Fibroblast of mammary gland (primary cell): ENCODE measurements at regions not wholly inside any gene's neighbourhood (a gene's known extent, or its start where the extent isn't known, plus 50 kb on each side); places are given as distances from the start of the nearest gene placed in this dataset.

ENCODE experiments used
- DNase-seq: peaks from one replicate; pipeline ENCODE4 v3.0.0-alpha.2; 2010; ENCODE audit warnings: low read depth
- H3K4me3 ChIP-seq: 2 replicates; pipeline ENCODE4 v1.5.1; 2011; ENCODE audit warnings: low read depth, mild to moderate bottlenecking, low read length, moderate library complexity; ENCODE audit not compliant: control insufficient read depth
- TF ChIP-seq, protein P1 (sequence below): conservative IDR thresholded peaks from 2 replicates; pipeline ENCODE4 v1.5.1; 2011; ENCODE audit warnings: low read depth, low read length, inconsistent platforms; ENCODE audit not compliant: control insufficient read depth, insufficient read depth

DNA sequence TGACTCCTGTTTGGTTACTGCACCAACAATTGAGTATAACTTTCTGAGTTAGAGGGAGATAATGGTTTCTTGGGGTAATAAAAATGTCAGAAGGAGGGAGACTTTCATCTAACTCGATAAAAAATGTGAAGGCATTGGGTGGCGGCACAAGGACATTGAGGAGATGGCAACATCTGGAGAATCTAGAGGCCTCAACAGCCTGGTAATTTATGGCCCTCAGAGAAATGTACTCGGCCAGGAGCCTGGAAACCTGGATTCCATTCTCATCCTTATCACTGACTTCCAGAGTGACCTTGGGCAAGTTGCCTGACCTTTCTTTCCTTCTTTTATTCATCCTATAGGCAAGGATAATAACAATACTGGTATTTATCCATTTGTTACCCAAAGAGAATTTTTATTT is 173.5 kb upstream of the MEX3C start:
- TF ChIP-seq, protein P1, sequence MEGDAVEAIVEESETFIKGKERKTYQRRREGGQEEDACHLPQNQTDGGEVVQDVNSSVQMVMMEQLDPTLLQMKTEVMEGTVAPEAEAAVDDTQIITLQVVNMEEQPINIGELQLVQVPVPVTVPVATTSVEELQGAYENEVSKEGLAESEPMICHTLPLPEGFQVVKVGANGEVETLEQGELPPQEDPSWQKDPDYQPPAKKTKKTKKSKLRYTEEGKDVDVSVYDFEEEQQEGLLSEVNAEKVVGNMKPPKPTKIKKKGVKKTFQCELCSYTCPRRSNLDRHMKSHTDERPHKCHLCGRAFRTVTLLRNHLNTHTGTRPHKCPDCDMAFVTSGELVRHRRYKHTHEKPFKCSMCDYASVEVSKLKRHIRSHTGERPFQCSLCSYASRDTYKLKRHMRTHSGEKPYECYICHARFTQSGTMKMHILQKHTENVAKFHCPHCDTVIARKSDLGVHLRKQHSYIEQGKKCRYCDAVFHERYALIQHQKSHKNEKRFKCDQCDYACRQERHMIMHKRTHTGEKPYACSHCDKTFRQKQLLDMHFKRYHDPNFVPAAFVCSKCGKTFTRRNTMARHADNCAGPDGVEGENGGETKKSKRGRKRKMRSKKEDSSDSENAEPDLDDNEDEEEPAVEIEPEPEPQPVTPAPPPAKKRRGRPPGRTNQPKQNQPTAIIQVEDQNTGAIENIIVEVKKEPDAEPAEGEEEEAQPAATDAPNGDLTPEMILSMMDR, result no peak
- no peak for DNase-seq
- no peak overlapping the region for H3K4me3 ChIP-seq

DNA sequence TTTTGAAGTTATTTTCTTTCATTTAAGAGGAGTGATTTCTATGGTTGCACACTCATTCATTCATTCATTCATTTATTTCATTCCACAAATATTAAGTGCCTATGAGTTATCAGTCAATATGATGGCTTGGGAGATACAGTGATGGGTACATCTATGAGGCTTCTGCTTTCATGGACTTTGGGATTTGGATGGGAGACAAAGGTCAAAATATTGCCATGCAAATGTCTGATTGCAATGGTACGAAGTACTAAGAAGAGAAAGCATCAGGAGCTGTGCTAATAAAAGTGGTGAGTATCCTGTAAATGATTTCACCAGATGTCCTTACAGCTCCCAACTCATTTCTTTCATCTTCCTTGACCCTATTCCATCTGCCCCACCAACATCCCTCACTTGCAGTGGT is 174.4 kb upstream of the MEX3C start:
- H3K4me3 ChIP-seq, result no peak overlapping the region
- TF ChIP-seq, protein P1, result no peak
- DNase-seq, result no peak

DNA sequence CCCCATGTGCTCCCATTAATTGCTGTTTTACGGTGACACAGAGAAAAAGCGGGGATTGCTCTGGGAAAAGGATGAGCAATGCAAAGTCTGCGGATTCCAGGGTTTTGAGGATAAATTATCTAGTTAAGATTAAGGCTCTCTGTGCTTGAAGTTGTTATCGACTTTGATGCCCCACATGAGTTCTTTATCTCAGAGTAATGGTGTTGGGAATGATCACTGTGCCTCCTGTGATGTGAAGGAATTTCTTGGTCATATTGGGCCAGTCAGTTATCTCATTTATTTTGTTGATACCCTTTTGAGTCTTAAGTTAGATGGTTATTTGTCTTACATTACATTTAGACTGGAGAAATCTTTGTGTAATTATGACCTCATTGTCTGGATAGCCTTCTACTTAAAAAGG is 184.6 kb upstream of the MEX3C start:
- no peak overlapping the region for H3K4me3 ChIP-seq
- TF ChIP-seq, protein P1, result no peak
- DNase-seq, result no peak

DNA sequence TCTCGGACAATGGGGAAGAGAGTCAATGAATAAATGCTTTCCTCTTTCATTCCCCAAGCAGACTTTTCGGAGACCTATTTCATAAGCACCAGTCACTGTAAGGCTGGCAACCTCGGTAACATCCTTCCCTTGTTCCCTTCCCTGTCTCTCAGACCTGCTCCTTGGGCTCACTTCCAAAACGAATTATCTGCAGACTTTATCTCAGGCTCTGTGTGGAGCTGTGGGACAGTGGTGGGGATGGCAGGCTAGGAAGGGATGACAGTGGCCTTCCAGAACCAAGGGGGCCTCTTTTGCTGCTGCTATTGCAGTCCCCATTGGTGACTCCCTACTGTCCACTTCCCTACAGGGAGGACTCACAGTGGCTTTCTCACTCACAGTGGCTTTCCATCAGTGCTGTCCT is 185.6 kb upstream of the MEX3C start:
- TF ChIP-seq, protein P1, result no peak
- no peak overlapping the region for H3K4me3 ChIP-seq
- no peak for DNase-seq

DNA sequence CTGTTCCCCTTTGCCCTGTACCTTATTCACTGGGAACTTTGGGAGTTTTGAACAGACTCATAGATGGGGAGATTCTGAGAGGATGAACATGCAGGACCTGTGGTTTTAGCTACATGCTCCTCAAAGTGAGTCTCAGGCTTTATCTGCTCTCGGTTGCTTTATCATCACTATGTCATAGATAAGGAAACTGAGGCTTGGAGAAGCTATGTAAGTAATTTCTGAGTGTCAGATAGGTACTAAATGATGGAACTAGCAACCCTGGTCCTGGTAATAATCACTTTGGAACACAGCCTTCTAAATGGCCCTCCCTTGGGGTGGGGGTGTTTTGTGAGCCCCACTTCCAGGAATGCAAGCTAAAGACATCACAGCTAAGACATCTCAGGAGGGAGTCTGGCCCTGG is 186.2 kb upstream of the MEX3C start:
- no peak for DNase-seq
- no peak overlapping the region for H3K4me3 ChIP-seq
- TF ChIP-seq, protein P1, result no peak

DNA sequence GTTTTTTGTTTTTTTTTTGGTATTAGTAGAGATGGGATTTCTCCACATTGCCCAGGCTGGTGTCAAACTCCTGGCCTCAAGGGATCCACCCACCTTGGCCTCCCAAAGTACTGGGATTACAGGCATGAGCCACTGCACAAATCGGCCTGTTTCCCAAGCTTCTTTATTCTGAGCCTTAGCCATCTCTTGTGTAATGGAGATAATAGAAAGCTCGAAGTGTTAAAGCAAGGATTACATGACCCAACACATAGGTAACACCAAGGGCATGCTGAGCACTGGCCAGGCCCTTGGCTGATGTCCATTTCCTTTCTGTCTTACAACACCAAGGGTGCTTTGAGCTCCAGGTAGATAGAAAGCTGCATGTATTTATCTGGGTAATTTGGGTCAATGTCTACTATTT is 187.8 kb upstream of the MEX3C start:
- TF ChIP-seq, protein P1, result no peak
- H3K4me3 ChIP-seq, result no peak overlapping the region
- no peak for DNase-seq

DNA sequence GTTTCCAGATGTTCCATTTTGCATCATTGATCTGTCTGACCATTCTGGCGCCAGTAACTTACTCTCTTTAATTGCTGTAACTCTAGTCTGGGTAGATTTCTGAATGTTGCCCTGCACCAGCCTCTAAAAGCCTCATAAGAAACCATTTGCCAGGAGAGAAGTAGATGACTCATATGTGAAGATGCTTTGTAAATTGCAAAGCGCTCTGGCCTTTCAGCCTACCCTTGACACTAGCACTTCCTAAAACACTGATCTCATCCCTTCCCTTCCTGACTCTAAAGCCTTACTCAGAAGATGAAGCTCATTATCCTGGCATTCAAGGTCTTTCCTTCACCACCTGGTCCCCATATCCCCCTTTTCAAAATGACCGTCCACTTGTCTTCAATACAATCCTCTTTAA is 193.2 kb upstream of the MEX3C start:
- H3K4me3 ChIP-seq, result no peak overlapping the region
- TF ChIP-seq, protein P1, result no peak
- peak; percentile 16 for DNase-seq
